Hepatocyte (in vitro differentiated cells): ENCODE measurements at regions not wholly inside any gene's neighbourhood (a gene's known extent, or its start where the extent isn't known, plus 50 kb on each side); places are given as distances from the start of the nearest gene placed in this dataset.

Source experiments
- EZH2 ChIP-seq: fragments of 200-600 bp; sonication (generic); IDR thresholded peaks from 2 replicates; pipeline ENCODE4 v1.6.1; 2016; ENCODE audit warnings: antibody characterized with exemption, mild to moderate bottlenecking, borderline replicate concordance
- EZH2phosphoT487 ChIP-seq: fragments of 200-600 bp; sonication (generic); IDR thresholded peaks from one replicate; pipeline ENCODE4 v1.6.1; 2018; ENCODE audit warnings: antibody characterized with exemption, mild to moderate bottlenecking, low read depth, moderate library complexity; ENCODE audit not compliant: unreplicated experiment, severe bottlenecking
- TF ChIP-seq, protein P1 (sequence below): fragments of 200-600 bp; sonication (generic); IDR thresholded peaks from 2 replicates; pipeline ENCODE4 v1.5.1; 2016; ENCODE audit warnings: antibody characterized with exemption, mild to moderate bottlenecking; ENCODE audit not compliant: poor library complexity

DNA sequence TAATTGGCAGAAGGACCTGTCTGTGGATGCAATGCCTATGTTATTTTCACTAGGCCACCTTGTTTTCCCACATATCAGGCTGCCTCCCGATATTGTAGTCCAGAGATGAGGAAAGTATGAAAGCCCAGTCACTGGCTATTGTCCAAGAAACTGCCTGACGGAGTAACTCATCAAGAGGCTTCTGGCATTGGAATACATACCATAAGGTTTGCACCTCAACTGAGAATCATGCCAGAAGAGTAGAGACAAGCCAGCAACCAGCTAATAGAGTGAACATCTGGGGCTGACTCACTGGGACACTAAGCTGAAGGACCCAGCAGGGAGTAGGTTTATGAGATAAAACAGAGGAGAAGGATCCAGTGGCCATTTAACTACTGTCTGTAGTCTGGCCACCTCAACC is 137.2 kb upstream of the FST start:
- TF ChIP-seq, protein P1, sequence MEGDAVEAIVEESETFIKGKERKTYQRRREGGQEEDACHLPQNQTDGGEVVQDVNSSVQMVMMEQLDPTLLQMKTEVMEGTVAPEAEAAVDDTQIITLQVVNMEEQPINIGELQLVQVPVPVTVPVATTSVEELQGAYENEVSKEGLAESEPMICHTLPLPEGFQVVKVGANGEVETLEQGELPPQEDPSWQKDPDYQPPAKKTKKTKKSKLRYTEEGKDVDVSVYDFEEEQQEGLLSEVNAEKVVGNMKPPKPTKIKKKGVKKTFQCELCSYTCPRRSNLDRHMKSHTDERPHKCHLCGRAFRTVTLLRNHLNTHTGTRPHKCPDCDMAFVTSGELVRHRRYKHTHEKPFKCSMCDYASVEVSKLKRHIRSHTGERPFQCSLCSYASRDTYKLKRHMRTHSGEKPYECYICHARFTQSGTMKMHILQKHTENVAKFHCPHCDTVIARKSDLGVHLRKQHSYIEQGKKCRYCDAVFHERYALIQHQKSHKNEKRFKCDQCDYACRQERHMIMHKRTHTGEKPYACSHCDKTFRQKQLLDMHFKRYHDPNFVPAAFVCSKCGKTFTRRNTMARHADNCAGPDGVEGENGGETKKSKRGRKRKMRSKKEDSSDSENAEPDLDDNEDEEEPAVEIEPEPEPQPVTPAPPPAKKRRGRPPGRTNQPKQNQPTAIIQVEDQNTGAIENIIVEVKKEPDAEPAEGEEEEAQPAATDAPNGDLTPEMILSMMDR, result no peak
- TF ChIP-seq EZH2phosphoT487 (no peak), EZH2 (no peak)
